T-helper 17 cell (primary cell): ENCODE measurements at regions not wholly inside any gene's neighbourhood (a gene's known extent, or its start where the extent isn't known, plus 50 kb on each side); places are given as distances from the start of the nearest gene placed in this dataset.

Experiments
- ATAC-seq: fragments of 150-1000 bp; cut with Tn5 transposase; 2 replicates; pipeline ENCODE4 v1.10.0; 2021; ENCODE audit warnings: mild to moderate bottlenecking, moderate library complexity
- DNase-seq, 3 donors: peaks; one replicate each; pipeline versions ENCODE4 v3.0.0 to v3.0.0-alpha.2; 2020 to 2021
- H3K9me3 ChIP-seq: one replicate; pipeline ENCODE4 v1.7.0; 2013; ENCODE audit warnings: low read length, mild to moderate bottlenecking; ENCODE audit not compliant: control insufficient read depth, poor library complexity, severe bottlenecking
- H3K27ac Mint-ChIP-seq: one replicate; pipeline ENCODE4 v1.8.0; 2022; ENCODE audit warnings: mild to moderate bottlenecking, moderate library complexity, mixed read lengths
- H3K27me3 Mint-ChIP-seq: one replicate; pipeline ENCODE4 v1.8.0; 2022; ENCODE audit warnings: mixed read lengths
- H3K36me3 Mint-ChIP-seq: one replicate; pipeline ENCODE4 v1.8.0; 2022; ENCODE audit warnings: low read depth, mixed read lengths
- H3K4me1 Mint-ChIP-seq: one replicate; pipeline ENCODE4 v1.8.0; 2022; ENCODE audit warnings: mild to moderate bottlenecking, mixed read lengths
- H3K4me3 Mint-ChIP-seq: one replicate; pipeline ENCODE4 v1.8.0; 2022; ENCODE audit warnings: mild to moderate bottlenecking, moderate library complexity, mixed read lengths

- Mint-ChIP-seq H3K27me3 (peaks cover 62% of the 10 kb centered on the region), H3K36me3 (no peaks in the 10 kb centered on the region), H3K4me3 (no peak overlapping the region), H3K4me1 (peaks cover 11% of the 10 kb centered on the region), H3K27ac (no peak overlapping the region)
- ATAC-seq (no peak), DNase-seq (no peak)
- no peaks in the 10 kb centered on the region for H3K9me3 ChIP-seq
These were observed 51.7 kb upstream of the COL13A1 start for GRCh38 chr10:69750011-69750373.

GRCh38 chr10:69750725-69751124 lies 51.0 kb upstream of the COL13A1 start:
- no peak for ATAC-seq
- peaks cover 4% of the 10 kb centered on the region for H3K4me1 Mint-ChIP-seq
- no peaks in the 10 kb centered on the region for H3K36me3 Mint-ChIP-seq
- no peak overlapping the region for H3K27ac Mint-ChIP-seq
- no peaks in the 10 kb centered on the region for H3K9me3 ChIP-seq
- H3K27me3 Mint-ChIP-seq = peaks cover 54% of the 10 kb centered on the region
- no peak for DNase-seq
- H3K4me3 Mint-ChIP-seq = no peak overlapping the region

DNA sequence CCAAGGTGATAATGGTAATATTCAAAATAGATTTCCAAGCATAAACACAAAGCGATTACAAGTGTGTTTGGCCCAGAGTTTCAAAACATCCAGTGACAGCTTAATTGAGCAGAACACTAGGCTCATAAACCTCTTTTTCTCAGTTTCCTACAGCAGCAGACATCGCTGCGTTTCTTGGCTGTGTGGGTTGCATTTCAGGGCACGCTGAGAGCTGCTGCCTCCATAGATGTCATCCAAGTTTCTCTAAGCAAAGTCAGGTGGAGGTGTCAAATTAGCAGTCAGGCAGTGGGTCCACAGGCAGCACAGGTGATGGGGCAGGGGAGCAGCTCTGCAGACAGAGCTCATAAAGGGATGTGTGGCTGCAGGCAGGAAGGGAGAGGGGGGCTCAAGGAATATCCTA lies 50.5 kb upstream of the COL13A1 start:
- H3K36me3 Mint-ChIP-seq = no peaks in the 10 kb centered on the region
- peaks cover 50% of the 10 kb centered on the region for H3K27me3 Mint-ChIP-seq
- no peak for DNase-seq
- no peak overlapping the region for H3K27ac Mint-ChIP-seq
- ATAC-seq = no peak
- H3K4me3 Mint-ChIP-seq = no peak overlapping the region
- H3K4me1 Mint-ChIP-seq = peaks cover 3% of the 10 kb centered on the region
- no peaks in the 10 kb centered on the region for H3K9me3 ChIP-seq
